ENCODE measurements at regions not wholly inside any gene's neighbourhood (a gene's known extent, or its start where the extent isn't known, plus 50 kb on each side); places are given as distances from the start of the nearest gene placed in this dataset.

DNA sequence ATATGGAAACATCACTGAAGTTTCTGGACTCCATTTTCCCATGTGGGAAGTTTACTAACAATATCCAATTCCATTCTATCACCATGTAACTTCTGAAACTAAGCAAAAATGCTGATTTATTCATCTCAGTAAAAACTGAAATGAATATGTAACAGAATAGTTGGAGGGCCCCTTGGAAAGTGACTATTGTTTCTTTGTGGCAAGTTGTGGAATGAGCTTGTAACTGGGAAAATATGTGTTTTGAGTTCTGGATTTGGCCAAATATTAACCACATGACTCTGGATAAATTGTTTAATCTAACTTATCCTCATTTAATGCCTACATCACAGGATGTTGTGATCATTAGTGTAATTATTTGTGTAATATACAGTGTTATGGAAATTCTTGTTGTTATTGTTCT lies 619.3 kb downstream of the TLE4 start:
- Histone ChIP-seq H3K27ac (ENCODE audit: low read depth, low read length) (no peak overlapping the region), H3K4me1 (ENCODE audit: control insufficient read depth, insufficient read depth, low read length) (no peaks in the 10 kb centered on the region), H3K9me3 (ENCODE audit: control insufficient read depth, insufficient read depth, low read depth, low read length) (no peaks in the 10 kb centered on the region), H3K9ac (ENCODE audit: low read length) (no peak overlapping the region), H3K27me3 (ENCODE audit: control insufficient read depth, insufficient read depth, low read length) (no peaks in the 10 kb centered on the region), H3K36me3 (ENCODE audit: control insufficient read depth, insufficient read depth, low read length) (no peaks in the 10 kb centered on the region), H3K4me3 (ENCODE audit: low read depth, low read length) (no peak overlapping the region)

DNA sequence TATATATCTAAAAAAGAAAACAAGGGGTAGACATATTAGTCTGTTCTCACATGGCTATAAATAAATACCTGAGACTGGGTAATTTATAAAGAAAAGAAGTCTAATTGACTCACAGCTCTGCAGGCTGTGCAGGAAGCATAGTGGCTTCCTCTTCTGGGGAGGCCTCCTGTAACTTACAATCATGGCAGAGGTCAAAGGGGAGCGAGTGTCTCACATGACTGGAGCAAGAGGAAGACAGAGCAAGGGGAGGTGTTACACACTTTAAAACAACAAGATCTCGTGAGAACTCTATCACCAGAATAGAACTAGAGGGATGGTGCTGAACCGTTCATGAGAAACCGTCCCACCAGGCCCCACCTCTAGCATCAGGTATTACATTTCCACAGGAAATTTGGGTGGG lies 616.8 kb downstream of the TLE4 start:
- Histone ChIP-seq H3K4me1 (ENCODE audit: control insufficient read depth, insufficient read depth, low read length) (no peaks in the 10 kb centered on the region), H3K4me3 (ENCODE audit: low read depth, low read length) (no peak overlapping the region), H3K9ac (ENCODE audit: low read length) (no peak overlapping the region), H3K27me3 (ENCODE audit: control insufficient read depth, insufficient read depth, low read length) (no peaks in the 10 kb centered on the region), H3K27ac (ENCODE audit: low read depth, low read length) (no peak overlapping the region), H3K9me3 (ENCODE audit: control insufficient read depth, insufficient read depth, low read depth, low read length) (no peaks in the 10 kb centered on the region), H3K36me3 (ENCODE audit: control insufficient read depth, insufficient read depth, low read length) (no peaks in the 10 kb centered on the region)

DNA sequence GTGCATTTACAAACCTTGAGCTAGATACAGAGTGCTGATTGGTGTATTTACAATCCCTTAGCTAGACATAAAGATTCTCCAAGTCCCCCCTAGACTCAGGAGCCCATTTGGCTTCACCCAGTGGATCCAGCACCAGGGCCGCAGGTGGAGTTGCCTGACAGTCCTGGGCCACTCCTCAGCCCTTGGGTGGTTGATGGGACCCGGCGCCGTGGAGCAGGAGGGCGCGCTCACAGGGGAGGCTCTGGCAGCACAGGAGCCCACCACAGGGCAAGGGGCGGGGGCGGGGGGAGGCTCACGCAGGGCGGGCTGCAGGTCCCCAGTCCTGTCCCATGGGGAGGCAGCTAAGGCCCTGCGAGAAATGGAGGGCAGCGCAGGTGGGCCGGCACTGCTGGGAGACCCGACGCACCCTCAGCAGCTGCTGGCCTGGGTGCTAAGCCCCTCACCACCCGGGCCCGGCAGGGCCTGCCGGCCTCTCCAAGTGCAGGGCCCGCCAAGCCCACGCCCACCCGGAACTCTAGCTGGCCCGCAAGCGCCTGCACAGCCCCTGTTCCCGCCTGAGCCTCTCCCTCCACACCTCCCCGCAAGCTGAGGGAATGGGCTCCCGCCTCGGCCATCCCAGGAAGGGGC lies 613.5 kb downstream of the TLE4 start:
- H3K4me1 ChIP-seq (ENCODE audit: control insufficient read depth, insufficient read depth, low read length): no peaks in the 10 kb centered on the region
- H3K4me3 ChIP-seq (ENCODE audit: low read depth, low read length): no peak overlapping the region
- H3K9me3 ChIP-seq (ENCODE audit: control insufficient read depth, insufficient read depth, low read depth, low read length): peaks cover 12% of the 10 kb centered on the region
- no peak overlapping the region for H3K9ac ChIP-seq (ENCODE audit: low read length)
- H3K36me3 ChIP-seq (ENCODE audit: control insufficient read depth, insufficient read depth, low read length): peaks cover 5% of the 10 kb centered on the region; the same call in 1 of the 2 replicates
- H3K27me3 ChIP-seq (ENCODE audit: control insufficient read depth, insufficient read depth, low read length): no peaks in the 10 kb centered on the region
- H3K27ac ChIP-seq (ENCODE audit: low read depth, low read length): no peak overlapping the region

- H3K36me3 ChIP-seq (ENCODE audit: control insufficient read depth, insufficient read depth, low read length): peaks cover 7% of the 10 kb centered on the region; the same call in 1 of the 2 replicates
- H3K27me3 ChIP-seq (ENCODE audit: control insufficient read depth, insufficient read depth, low read length): no peaks in the 10 kb centered on the region
- no peak overlapping the region for H3K9ac ChIP-seq (ENCODE audit: low read length)
- H3K4me1 ChIP-seq (ENCODE audit: control insufficient read depth, insufficient read depth, low read length): no peaks in the 10 kb centered on the region
- H3K9me3 ChIP-seq (ENCODE audit: control insufficient read depth, insufficient read depth, low read depth, low read length): peaks cover 29% of the 10 kb centered on the region
- H3K27ac ChIP-seq (ENCODE audit: low read depth, low read length): no peak overlapping the region
- H3K4me3 ChIP-seq (ENCODE audit: low read depth, low read length): no peak overlapping the region
Observed at GRCh38 chr9:80177949-80178480, 606.2 kb downstream of the TLE4 start.

- 0 out of 2 replicates have a peak, but pooled peaks cover 2% of the 10 kb centered on the region for H3K36me3 ChIP-seq (ENCODE audit: control insufficient read depth, insufficient read depth, low read length)
- H3K9me3 ChIP-seq (ENCODE audit: control insufficient read depth, insufficient read depth, low read depth, low read length): peaks cover 17% of the 10 kb centered on the region
- H3K4me3 ChIP-seq (ENCODE audit: low read depth, low read length): no peak overlapping the region
- no peak overlapping the region for H3K27ac ChIP-seq (ENCODE audit: low read depth, low read length)
- H3K9ac ChIP-seq (ENCODE audit: low read length): no peak overlapping the region
- H3K27me3 ChIP-seq (ENCODE audit: control insufficient read depth, insufficient read depth, low read length): no peaks in the 10 kb centered on the region
- no peaks in the 10 kb centered on the region for H3K4me1 ChIP-seq (ENCODE audit: control insufficient read depth, insufficient read depth, low read length)
Observed at GRCh38 chr9:80175286-80176150, 603.8 kb downstream of the TLE4 start.

DNA sequence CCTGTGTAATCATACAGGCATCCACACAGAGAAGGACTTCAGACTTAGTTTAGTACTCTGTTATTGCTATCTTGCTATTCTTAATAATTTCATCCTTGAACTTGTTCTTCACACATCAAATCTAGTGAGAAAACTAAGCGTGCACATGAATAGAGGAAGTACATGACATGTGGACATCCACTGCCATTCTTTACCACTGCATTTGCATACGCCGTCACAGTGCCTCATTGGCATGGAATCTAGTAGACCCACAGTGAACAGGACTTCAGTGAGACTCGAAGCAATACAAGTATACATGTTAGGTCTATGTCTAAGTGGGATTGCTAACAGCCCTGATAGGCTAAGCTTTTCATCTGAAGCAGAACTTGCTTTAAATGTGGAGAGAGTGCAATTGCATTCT lies 592.1 kb downstream of the TLE4 start:
- Histone ChIP-seq H3K4me3 (ENCODE audit: low read depth, low read length) (no peak overlapping the region), H3K36me3 (ENCODE audit: control insufficient read depth, insufficient read depth, low read length) (no peaks in the 10 kb centered on the region), H3K9ac (ENCODE audit: low read length) (no peak overlapping the region), H3K9me3 (ENCODE audit: control insufficient read depth, insufficient read depth, low read depth, low read length) (no peaks in the 10 kb centered on the region), H3K27ac (ENCODE audit: low read depth, low read length) (no peak overlapping the region), H3K27me3 (ENCODE audit: control insufficient read depth, insufficient read depth, low read length) (no peaks in the 10 kb centered on the region), H3K4me1 (ENCODE audit: control insufficient read depth, insufficient read depth, low read length) (no peaks in the 10 kb centered on the region)

GRCh38 chr9:80158554-80159170 lies 586.9 kb downstream of the TLE4 start:
- Histone ChIP-seq H3K36me3 (ENCODE audit: control insufficient read depth, insufficient read depth, low read length) (no peaks in the 10 kb centered on the region; the same call in 1 of the 2 replicates), H3K9ac (ENCODE audit: low read length) (no peak overlapping the region), H3K9me3 (ENCODE audit: control insufficient read depth, insufficient read depth, low read depth, low read length) (no peaks in the 10 kb centered on the region), H3K4me3 (ENCODE audit: low read depth, low read length) (no peak overlapping the region), H3K27me3 (ENCODE audit: control insufficient read depth, insufficient read depth, low read length) (no peaks in the 10 kb centered on the region), H3K27ac (ENCODE audit: low read depth, low read length) (no peak overlapping the region), H3K4me1 (ENCODE audit: control insufficient read depth, insufficient read depth, low read length) (peaks cover 17% of the 10 kb centered on the region)

- Histone ChIP-seq H3K9ac (ENCODE audit: low read length) (no peak overlapping the region), H3K27me3 (ENCODE audit: control insufficient read depth, insufficient read depth, low read length) (no peaks in the 10 kb centered on the region), H3K4me1 (ENCODE audit: control insufficient read depth, insufficient read depth, low read length) (peaks cover 17% of the 10 kb centered on the region), H3K9me3 (ENCODE audit: control insufficient read depth, insufficient read depth, low read depth, low read length) (peaks cover 3% of the 10 kb centered on the region), H3K27ac (ENCODE audit: low read depth, low read length) (no peak overlapping the region), H3K36me3 (ENCODE audit: control insufficient read depth, insufficient read depth, low read length) (no peaks in the 10 kb centered on the region; the same call in 1 of the 2 replicates), H3K4me3 (ENCODE audit: low read depth, low read length) (no peak overlapping the region)
Observed at GRCh38 chr9:80158131-80158530, 586.4 kb downstream of the TLE4 start.

DNA sequence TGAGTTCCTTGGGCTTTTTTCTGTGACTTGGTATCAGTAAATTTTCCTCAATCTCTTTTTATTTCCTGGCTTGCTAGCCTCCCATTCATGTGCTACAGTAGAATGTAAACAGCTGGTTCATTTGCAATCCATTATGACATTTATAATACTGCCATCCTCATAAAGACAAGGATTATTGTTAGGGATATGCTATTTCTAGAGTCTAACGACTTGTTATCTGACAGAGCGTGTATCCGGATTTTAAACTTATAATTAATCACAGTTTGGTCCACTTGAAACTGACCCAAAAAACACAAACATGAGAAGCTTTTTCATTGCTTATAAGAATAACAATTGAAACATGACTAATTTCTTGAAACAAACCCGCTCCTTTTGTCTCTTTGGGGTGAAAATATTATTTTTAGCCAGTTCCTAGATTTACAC lies 585.8 kb downstream of the TLE4 start:
- no peak overlapping the region for H3K27ac ChIP-seq (ENCODE audit: low read depth, low read length)
- peaks cover 17% of the 10 kb centered on the region for H3K4me1 ChIP-seq (ENCODE audit: control insufficient read depth, insufficient read depth, low read length)
- no peaks in the 10 kb centered on the region for H3K27me3 ChIP-seq (ENCODE audit: control insufficient read depth, insufficient read depth, low read length)
- peaks cover 3% of the 10 kb centered on the region for H3K9me3 ChIP-seq (ENCODE audit: control insufficient read depth, insufficient read depth, low read depth, low read length)
- no peaks in the 10 kb centered on the region; the same call in 1 of the 2 replicates for H3K36me3 ChIP-seq (ENCODE audit: control insufficient read depth, insufficient read depth, low read length)
- no peak overlapping the region for H3K9ac ChIP-seq (ENCODE audit: low read length)
- H3K4me3 ChIP-seq (ENCODE audit: low read depth, low read length): no peak overlapping the region

DNA sequence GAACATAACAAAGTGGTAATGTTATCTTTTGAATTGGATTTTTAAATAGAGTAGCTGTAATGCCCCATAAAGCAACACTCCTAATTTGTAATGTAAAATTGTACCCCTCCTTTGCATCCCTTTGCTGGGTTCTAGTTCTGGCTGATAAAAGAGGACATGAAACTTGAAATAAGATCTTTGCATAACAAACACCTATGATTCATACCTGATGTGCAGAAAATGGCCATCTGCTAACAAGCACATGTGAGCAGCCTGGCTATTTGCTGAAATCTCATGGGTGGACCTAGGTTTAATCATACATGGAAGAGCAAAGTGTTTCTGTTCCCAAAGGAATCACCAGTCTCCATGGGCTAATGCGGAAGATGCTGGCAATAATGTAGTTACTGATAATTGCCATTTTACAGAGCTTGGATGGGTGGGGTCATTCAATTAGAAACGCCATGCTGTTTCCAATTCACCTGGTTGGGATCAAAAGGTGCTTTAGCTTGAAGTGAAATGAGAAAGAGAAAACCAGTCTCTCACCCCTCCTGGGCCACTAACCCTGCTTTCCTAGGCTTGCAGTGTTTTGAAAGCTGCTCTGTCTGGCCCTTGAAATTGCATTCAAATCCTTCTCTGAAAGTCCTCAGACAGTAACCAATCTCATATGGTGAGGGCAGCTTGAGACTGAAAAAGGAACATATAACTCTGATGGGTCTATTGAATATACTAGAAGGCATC lies 585.1 kb downstream of the TLE4 start:
- no peak overlapping the region for H3K27ac ChIP-seq (ENCODE audit: low read depth, low read length)
- no peaks in the 10 kb centered on the region; the same call in 1 of the 2 replicates for H3K36me3 ChIP-seq (ENCODE audit: control insufficient read depth, insufficient read depth, low read length)
- H3K9me3 ChIP-seq (ENCODE audit: control insufficient read depth, insufficient read depth, low read depth, low read length): peaks cover 3% of the 10 kb centered on the region
- H3K9ac ChIP-seq (ENCODE audit: low read length): no peak overlapping the region
- H3K4me1 ChIP-seq (ENCODE audit: control insufficient read depth, insufficient read depth, low read length): peaks cover 17% of the 10 kb centered on the region
- no peaks in the 10 kb centered on the region for H3K27me3 ChIP-seq (ENCODE audit: control insufficient read depth, insufficient read depth, low read length)
- no peak overlapping the region for H3K4me3 ChIP-seq (ENCODE audit: low read depth, low read length)
